D721Med (cell line): ENCODE measurements at regions not wholly inside any gene's neighbourhood (a gene's known extent, or its start where the extent isn't known, plus 50 kb on each side); places are given as distances from the start of the nearest gene placed in this dataset.

Experiments
- DNase-seq: peaks from one replicate; pipeline ENCODE4 v3.0.0; 2011; ENCODE audit warnings: low spot score; ENCODE audit not compliant: insufficient read length
- FAIRE-seq: peaks from 2 replicates; lab custom pipeline; 2011; peaks lifted over from hg19 to GRCh38; lab: Jason Lieb, UNC
- CTCF ChIP-seq: IDR thresholded peaks from 2 replicates; pipeline ENCODE4 v1.5.1; 2012; ENCODE audit warnings: mild to moderate bottlenecking, control low read depth; ENCODE audit not compliant: insufficient read depth; ENCODE audit errors: missing control alignments

DNA sequence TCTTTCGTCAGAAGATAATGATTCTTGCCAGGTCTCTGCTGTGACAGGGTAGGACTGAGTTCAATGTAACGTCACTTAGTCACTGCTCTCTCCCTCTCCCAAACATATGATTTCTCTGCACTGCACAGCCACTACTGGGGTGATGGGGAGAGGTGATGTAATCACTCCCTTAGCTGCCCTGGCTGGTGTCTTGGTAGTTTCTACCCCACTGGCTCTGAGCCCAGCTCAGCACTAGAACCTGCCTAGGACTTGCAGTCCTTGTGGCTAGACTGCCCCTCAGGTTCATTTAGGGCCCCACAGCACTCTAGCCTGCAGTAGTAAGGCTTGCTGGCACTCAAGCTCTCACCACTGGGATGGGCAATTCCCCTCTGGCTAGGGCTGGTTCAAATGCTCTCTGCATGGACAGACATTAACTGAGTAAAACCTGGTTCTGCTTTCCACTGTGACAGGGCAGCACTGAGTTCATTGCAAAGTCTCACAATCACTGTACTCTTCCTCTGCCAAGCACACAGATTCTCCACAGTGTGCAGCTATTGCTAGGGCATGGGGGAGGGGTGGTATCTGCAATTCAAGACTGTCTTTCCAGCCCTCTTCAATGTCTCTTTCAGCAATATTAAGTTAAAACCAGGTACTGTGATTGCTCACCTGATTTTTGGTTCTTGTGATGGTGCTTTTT, 571.4 kb upstream of the FAT3 start:
- no peak for TF ChIP-seq CTCF
- FAIRE-seq (no peak), DNase-seq (no peak)

GRCh38 chr11:91650802-91651201, 573.8 kb upstream of the FAT3 start:
- FAIRE-seq (no peak), DNase-seq (no peak)
- TF ChIP-seq CTCF: no peak

- no peak for FAIRE-seq
- no peak for TF ChIP-seq CTCF
- no peak for DNase-seq
These were observed 583.5 kb upstream of the FAT3 start for GRCh38 chr11:91641153-91641552.

DNA sequence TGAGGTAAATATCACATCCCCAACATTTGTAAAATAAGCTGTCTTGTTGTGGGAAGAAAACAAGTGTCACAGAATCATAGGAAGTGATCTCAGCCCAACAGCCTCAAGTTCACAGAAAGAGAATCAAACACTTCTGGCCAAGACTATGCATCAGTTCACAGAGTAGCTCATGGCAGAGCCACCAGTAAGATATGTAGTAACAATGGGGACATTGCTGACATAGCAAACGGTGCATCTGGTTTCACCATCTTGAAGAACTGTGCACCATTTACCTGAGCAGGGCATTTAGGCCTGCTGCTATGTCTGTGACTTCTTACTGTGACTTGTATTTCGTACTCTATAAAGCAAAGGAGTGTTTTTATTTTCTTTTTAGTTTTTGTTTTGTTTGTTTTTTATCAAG, 585.3 kb upstream of the FAT3 start:
- no peak for DNase-seq
- no peak for TF ChIP-seq CTCF
- no peak for FAIRE-seq

GRCh38 chr11:91630916-91631673, 593.5 kb upstream of the FAT3 start:
- no peak for TF ChIP-seq CTCF
- no peak for DNase-seq
- no peak for FAIRE-seq

- no peak for DNase-seq
- FAIRE-seq: no peak
- no peak for TF ChIP-seq CTCF
These were observed 599.1 kb upstream of the FAT3 start for GRCh38 chr11:91625495-91625894.

- FAIRE-seq (no peak), DNase-seq (no peak)
- no peak for TF ChIP-seq CTCF
These were observed 600.6 kb upstream of the FAT3 start for GRCh38 chr11:91624021-91624420.
